CD4-positive, alpha-beta T cell (primary cell): ENCODE measurements at regions not wholly inside any gene's neighbourhood (a gene's known extent, or its start where the extent isn't known, plus 50 kb on each side); places are given as distances from the start of the nearest gene placed in this dataset.
A peak's percentile ranks its signal among the peaks of the same experiment; 100 is the strongest.
"Not testable (repeated sequence)": the region's sequence is repeated elsewhere in the genome, so short reads cannot be mapped to it uniquely, and the experiment has no call there.

Experiments used
- ATAC-seq: fragments of 200-7000 bp; cut with Tn5 transposase; one replicate; pipeline ENCODE4 v1.10.0; 2022; ENCODE audit warnings: mild to moderate bottlenecking; ENCODE audit not compliant: poor library complexity
- CTCF ChIA-PET: fragments of 350-600 bp; sonication (Branson Sonifier 250); formaldehyde crosslinking; loops from one replicate; lab custom pipeline; 2021; ENCODE audit warnings: antibody characterized with exemption, inconsistent platforms; lab: Charles Lee
- POLR2A ChIA-PET: fragments of 350-600 bp; sonication (Branson Sonifier 250); formaldehyde crosslinking; loops from one replicate; lab custom pipeline; 2021; ENCODE audit warnings: antibody characterized with exemption, inconsistent platforms; lab: Charles Lee
- DNase-seq, 14 experiments: peaks; one replicate each; pipeline ENCODE4 v3.0.0-alpha.2; 2013 to 2020; ENCODE audit warnings: mixed read lengths in 2 of 14
- H3K27ac ChIP-seq, 2 donors: one replicate each; pipeline versions ENCODE4 v1.5.1 to v1.7.0; 2013; ENCODE audit warnings: low read length in 2 of 2, low read depth in 1 of 2, mild to moderate bottlenecking in 1 of 2
- H3K27me3 ChIP-seq, 2 experiments: 1 replicate in 1 of 2; 2 replicates in 1 of 2; pipeline versions ENCODE4 v1.6.1 to v1.7.0; 2013; ENCODE audit warnings: low read length in 2 of 2, control low read depth in 1 of 2, mild to moderate bottlenecking in 1 of 2, moderate library complexity in 1 of 2; ENCODE audit not compliant: insufficient read depth in 2 of 2, control insufficient read depth in 1 of 2
- H3K36me3 ChIP-seq: one replicate; pipeline ENCODE4 v1.6.1; 2013; ENCODE audit warnings: low read length, control low read depth; ENCODE audit not compliant: insufficient read depth
- H3K4me1 ChIP-seq: one replicate; pipeline ENCODE4 v1.6.1; 2013; ENCODE audit warnings: low read length, control low read depth; ENCODE audit not compliant: insufficient read depth
- H3K4me3 ChIP-seq: one replicate; pipeline ENCODE4 v1.5.1; 2013; ENCODE audit warnings: mild to moderate bottlenecking, low read length, moderate library complexity
- H3K9me3 ChIP-seq, 2 experiments: 1 replicate in 1 of 2; 2 replicates in 1 of 2; pipeline versions ENCODE4 v1.6.1 to v1.7.0; 2013; ENCODE audit warnings: low read length in 2 of 2, mild to moderate bottlenecking in 2 of 2, control low read depth in 1 of 2, moderate library complexity in 1 of 2; ENCODE audit not compliant: control insufficient read depth in 1 of 2, insufficient read depth in 1 of 2
- H3K27ac Mint-ChIP-seq: one replicate; pipeline ENCODE4 v1.8.0; 2020; ENCODE audit warnings: mixed read lengths
- H3K27me3 Mint-ChIP-seq: one replicate; pipeline ENCODE4 v1.8.0; 2021; ENCODE audit warnings: mixed read lengths
- H3K36me3 Mint-ChIP-seq: one replicate; pipeline ENCODE4 v1.8.0; 2021; ENCODE audit warnings: low read depth, mixed read lengths
- H3K4me1 Mint-ChIP-seq: one replicate; pipeline ENCODE4 v1.8.0; 2021; ENCODE audit warnings: low read depth, mixed read lengths
- H3K4me3 Mint-ChIP-seq: one replicate; pipeline ENCODE4 v1.8.0; 2020; ENCODE audit warnings: mild to moderate bottlenecking, mixed read lengths
- H3K9me3 Mint-ChIP-seq: one replicate; pipeline ENCODE4 v1.8.0; 2020; ENCODE audit warnings: mixed read lengths
- intact Hi-C, 2 experiments: fragments of 100-400 bp; cut with DNase I in 1 of 2; cut with micrococcal nuclease in 1 of 2; formaldehyde crosslinking; loops; one replicate each; pipeline versions ENCODE4 v1.15.1 to v1.9.0; 2023 to 2025; cut with DNase I, micrococcal nuclease

GRCh38 chr20:30719415-30720199, 537.9 kb upstream of the DEFB115 start:
- peaks cover 0 to 15% of the 10 kb centered on the region in 2 experiments for H3K9me3 ChIP-seq
- intact Hi-C loops, H3K36me3 ChIP-seq, ATAC-seq, DNase-seq, H3K27ac Mint-ChIP-seq, H3K4me1 ChIP-seq, H3K27me3 Mint-ChIP-seq, H3K9me3 Mint-ChIP-seq, H3K27me3 ChIP-seq, H3K4me1 Mint-ChIP-seq, H3K4me3 Mint-ChIP-seq, H3K4me3 ChIP-seq, H3K36me3 Mint-ChIP-seq, H3K27ac ChIP-seq, POLR2A ChIA-PET: not testable (repeated sequence)
- CTCF ChIA-PET = interaction anchor here (0.6 kb wide), 1 partner anchor 98 kb away, joined by 3 read pairs; no protein-coding TSS in a partner anchor

- H3K27me3 ChIP-seq, DNase-seq, H3K36me3 ChIP-seq, H3K4me1 Mint-ChIP-seq, ATAC-seq, H3K27ac ChIP-seq, H3K9me3 Mint-ChIP-seq, H3K27me3 Mint-ChIP-seq, H3K36me3 Mint-ChIP-seq, intact Hi-C loops, POLR2A ChIA-PET, CTCF ChIA-PET, H3K4me1 ChIP-seq, H3K27ac Mint-ChIP-seq: not testable (repeated sequence)
- Histone ChIP-seq H3K4me3 (peak overlapping the region; percentile 10), H3K9me3 (peaks cover 0 to 30% of the 10 kb centered on the region in 2 experiments)
- H3K4me3 Mint-ChIP-seq = peak overlapping the region; percentile 58
Measured at GRCh38 chr20:30723511-30723910, 534.0 kb upstream of the DEFB115 start.

GRCh38 chr20:30723934-30724687, 533.4 kb upstream of the DEFB115 start:
- DNase-seq = peak in 1 of 14 experiments; percentile 0
- H3K27ac Mint-ChIP-seq, POLR2A ChIA-PET, CTCF ChIA-PET, H3K36me3 ChIP-seq, intact Hi-C loops, H3K4me1 ChIP-seq, H3K9me3 Mint-ChIP-seq, H3K27ac ChIP-seq, H3K36me3 Mint-ChIP-seq, H3K27me3 ChIP-seq, ATAC-seq, H3K4me1 Mint-ChIP-seq, H3K27me3 Mint-ChIP-seq: not testable (repeated sequence)
- Histone ChIP-seq H3K4me3 (peak overlapping the region; percentile 10), H3K9me3 (peaks cover 0 to 35% of the 10 kb centered on the region in 2 experiments)
- H3K4me3 Mint-ChIP-seq = peak overlapping the region; percentile 58

- H3K4me1 ChIP-seq, H3K27me3 ChIP-seq, POLR2A ChIA-PET, DNase-seq, H3K27me3 Mint-ChIP-seq, H3K4me3 Mint-ChIP-seq, H3K27ac Mint-ChIP-seq, intact Hi-C loops, H3K36me3 Mint-ChIP-seq, ATAC-seq, H3K4me1 Mint-ChIP-seq, H3K36me3 ChIP-seq, CTCF ChIA-PET, H3K9me3 Mint-ChIP-seq, H3K27ac ChIP-seq, H3K4me3 ChIP-seq: not testable (repeated sequence)
- peaks cover 0 to 35% of the 10 kb centered on the region in 2 experiments for H3K9me3 ChIP-seq
Measured at GRCh38 chr20:30724688-30725074, 532.8 kb upstream of the DEFB115 start.

- H3K4me1 ChIP-seq, H3K27me3 Mint-ChIP-seq, CTCF ChIA-PET, H3K4me1 Mint-ChIP-seq, ATAC-seq, DNase-seq, H3K4me3 Mint-ChIP-seq, POLR2A ChIA-PET, H3K27me3 ChIP-seq, H3K4me3 ChIP-seq, H3K27ac Mint-ChIP-seq, H3K36me3 ChIP-seq, H3K27ac ChIP-seq, H3K9me3 Mint-ChIP-seq, intact Hi-C loops, H3K36me3 Mint-ChIP-seq: not testable (repeated sequence)
- H3K9me3 ChIP-seq = peaks cover 0 to 35% of the 10 kb centered on the region in 2 experiments
Measured at GRCh38 chr20:30725188-30725587, 532.3 kb upstream of the DEFB115 start.

GRCh38 chr20:30728271-30728885, 529.1 kb upstream of the DEFB115 start:
- peak in 1 of 14 experiments; percentile 2 for DNase-seq
- H3K9me3 ChIP-seq = peaks cover 0 to 33% of the 10 kb centered on the region in 2 experiments
- H3K27ac Mint-ChIP-seq, intact Hi-C loops, H3K4me3 Mint-ChIP-seq, H3K4me1 Mint-ChIP-seq, H3K36me3 Mint-ChIP-seq, ATAC-seq, H3K4me1 ChIP-seq, H3K27ac ChIP-seq, H3K9me3 Mint-ChIP-seq, H3K36me3 ChIP-seq, H3K27me3 Mint-ChIP-seq, H3K27me3 ChIP-seq, CTCF ChIA-PET, POLR2A ChIA-PET, H3K4me3 ChIP-seq: not testable (repeated sequence)
